Mesodermal cell (in vitro differentiated cells): ENCODE measurements at regions not wholly inside any gene's neighbourhood (a gene's known extent, or its start where the extent isn't known, plus 50 kb on each side); places are given as distances from the start of the nearest gene placed in this dataset.

ENCODE experiments used
- H3K27ac ChIP-seq: 2 replicates; pipeline ENCODE4 v1.7.0; 2013; ENCODE audit warnings: mild to moderate bottlenecking, low read depth, low read length, moderate library complexity; ENCODE audit not compliant: severe bottlenecking
- H3K36me3 ChIP-seq: 2 replicates; pipeline ENCODE4 v1.7.1; 2013; ENCODE audit warnings: mild to moderate bottlenecking, low read length, moderate library complexity; ENCODE audit not compliant: control insufficient read depth, insufficient read depth
- H3K4me1 ChIP-seq: one replicate; pipeline ENCODE4 v1.7.1; 2013; ENCODE audit warnings: mild to moderate bottlenecking, low read length; ENCODE audit not compliant: insufficient read depth, control insufficient read depth, poor library complexity, severe bottlenecking
- H3K4me3 ChIP-seq: 2 replicates; pipeline ENCODE4 v1.7.0; 2013; ENCODE audit warnings: low read length, control low read depth, mild to moderate bottlenecking; ENCODE audit not compliant: insufficient read depth, poor library complexity, severe bottlenecking; ENCODE audit errors: extremely low read depth
- H3K9me3 ChIP-seq: 2 replicates; pipeline ENCODE4 v1.7.1; 2013; ENCODE audit warnings: mild to moderate bottlenecking, low read length, moderate library complexity; ENCODE audit not compliant: control insufficient read depth
- WGBS, 2 experiments: methylation state at CpG; one replicate each; pipeline ENCODE4 v1.1.5; 2013; ENCODE audit warnings: missing lambda C conversion rate in 2 of 2; ENCODE audit not compliant: insufficient coverage in 2 of 2; 5-methylcytosine and 5-hydroxymethylcytosine counted together

- H3K4me3 ChIP-seq: no peak overlapping the region
- no peaks in the 10 kb centered on the region for H3K4me1 ChIP-seq
- no peaks in the 10 kb centered on the region for H3K9me3 ChIP-seq
- WGBS, 2 experiments: 84 to 89% methylated on average over 13 to 18 of the region's 20 CpGs
- H3K36me3 ChIP-seq: no peaks in the 10 kb centered on the region
- H3K27ac ChIP-seq: no peak overlapping the region
Observed at GRCh38 chr22:49197986-49198704, 629.5 kb downstream of the BRD1 start.

GRCh38 chr22:49197505-49197904 is 630.2 kb downstream of the BRD1 start:
- Histone ChIP-seq H3K4me3 (no peak overlapping the region), H3K4me1 (no peaks in the 10 kb centered on the region), H3K9me3 (no peaks in the 10 kb centered on the region), H3K36me3 (no peaks in the 10 kb centered on the region), H3K27ac (no peak overlapping the region)
- 24 to 29% methylated on average over 10 to 11 of the region's 16 CpGs for WGBS, 2 experiments

GRCh38 chr22:49196046-49196511 is 631.6 kb downstream of the BRD1 start:
- H3K27ac ChIP-seq: no peak overlapping the region
- 84 to 87% methylated on average over 11 to 13 of the region's 13 CpGs for WGBS, 2 experiments

GRCh38 chr22:49195636-49196035 is 632.0 kb downstream of the BRD1 start:
- Histone ChIP-seq H3K4me1 (no peaks in the 10 kb centered on the region), H3K4me3 (no peak overlapping the region), H3K36me3 (no peaks in the 10 kb centered on the region), H3K27ac (no peak overlapping the region), H3K9me3 (no peaks in the 10 kb centered on the region)
- WGBS, 2 experiments: 88 to 96% methylated on average over 7 to 12 of the region's 14 CpGs

More at GRCh38 chr22:49196046-49196511, 631.6 kb downstream of the BRD1 start:
- no peaks in the 10 kb centered on the region for H3K9me3 ChIP-seq
- H3K36me3 ChIP-seq: no peaks in the 10 kb centered on the region
- no peak overlapping the region for H3K4me3 ChIP-seq
- H3K4me1 ChIP-seq: no peaks in the 10 kb centered on the region

GRCh38 chr22:49193901-49194465 is 633.7 kb downstream of the BRD1 start:
- 89 to 95% methylated on average over 11 to 13 of the region's 13 CpGs for WGBS, 2 experiments
- Histone ChIP-seq H3K4me1 (no peaks in the 10 kb centered on the region), H3K4me3 (no peak overlapping the region)

GRCh38 chr22:49193348-49193747 is 634.3 kb downstream of the BRD1 start:
- 87 to 92% methylated on average over 11 to 14 of the region's 14 CpGs for WGBS, 2 experiments
- Histone ChIP-seq H3K9me3 (no peaks in the 10 kb centered on the region), H3K4me3 (no peak overlapping the region), H3K36me3 (no peaks in the 10 kb centered on the region), H3K27ac (no peak overlapping the region), H3K4me1 (no peaks in the 10 kb centered on the region)

More at GRCh38 chr22:49193901-49194465, 633.7 kb downstream of the BRD1 start:
- H3K36me3 ChIP-seq: no peaks in the 10 kb centered on the region
- no peak overlapping the region for H3K27ac ChIP-seq
- no peaks in the 10 kb centered on the region for H3K9me3 ChIP-seq

- H3K4me3 ChIP-seq: no peak overlapping the region
- H3K9me3 ChIP-seq: no peaks in the 10 kb centered on the region
- H3K27ac ChIP-seq: no peak overlapping the region
- 89 to 93% methylated on average over 8 of the region's 8 CpGs for WGBS, 2 experiments
- no peaks in the 10 kb centered on the region for H3K36me3 ChIP-seq
- no peaks in the 10 kb centered on the region for H3K4me1 ChIP-seq
Observed at GRCh38 chr22:49192857-49193250, 634.8 kb downstream of the BRD1 start.

- Histone ChIP-seq H3K9me3 (no peaks in the 10 kb centered on the region), H3K4me1 (no peaks in the 10 kb centered on the region), H3K4me3 (no peak overlapping the region), H3K27ac (no peak overlapping the region), H3K36me3 (no peaks in the 10 kb centered on the region)
- WGBS, 2 experiments: 90 to 93% methylated on average over 22 to 25 of the region's 25 CpGs
Observed at GRCh38 chr22:49192180-49192856, 635.4 kb downstream of the BRD1 start.

- Histone ChIP-seq H3K27ac (no peak overlapping the region), H3K4me3 (no peak overlapping the region), H3K9me3 (no peaks in the 10 kb centered on the region), H3K36me3 (no peaks in the 10 kb centered on the region), H3K4me1 (no peaks in the 10 kb centered on the region)
- 89 to 95% methylated on average over 13 to 16 of the region's 16 CpGs for WGBS, 2 experiments
Observed at GRCh38 chr22:49191506-49191980, 636.1 kb downstream of the BRD1 start.

GRCh38 chr22:49190816-49191505 is 636.7 kb downstream of the BRD1 start:
- no peak overlapping the region for H3K4me3 ChIP-seq
- H3K4me1 ChIP-seq: no peaks in the 10 kb centered on the region
- 92 to 96% methylated on average over 15 to 18 of the region's 24 CpGs for WGBS, 2 experiments
- H3K27ac ChIP-seq: no peak overlapping the region
- H3K9me3 ChIP-seq: no peaks in the 10 kb centered on the region
- H3K36me3 ChIP-seq: no peaks in the 10 kb centered on the region
